ENCODE measurements at regions not wholly inside any gene's neighbourhood (a gene's known extent, or its start where the extent isn't known, plus 50 kb on each side); places are given as distances from the start of the nearest gene placed in this dataset.

DNA sequence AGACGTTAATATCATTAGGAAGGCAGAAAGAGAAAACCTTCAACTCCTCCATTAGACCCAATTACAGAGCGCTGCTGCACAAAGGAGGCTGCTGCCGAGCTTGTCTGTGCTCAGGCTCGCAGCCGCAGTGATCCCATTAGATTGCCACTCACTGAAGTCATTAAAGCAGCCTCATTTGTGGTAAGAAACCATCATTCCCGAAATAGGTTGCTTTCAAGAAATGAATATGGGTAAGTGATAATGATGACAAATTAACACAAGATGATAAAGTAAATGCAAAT lies 137.2 kb downstream of the CAVIN4 start:
- intact Hi-C loops (cut with micrococcal nuclease) = no loop called here
- ATAC-seq = no peak

DNA sequence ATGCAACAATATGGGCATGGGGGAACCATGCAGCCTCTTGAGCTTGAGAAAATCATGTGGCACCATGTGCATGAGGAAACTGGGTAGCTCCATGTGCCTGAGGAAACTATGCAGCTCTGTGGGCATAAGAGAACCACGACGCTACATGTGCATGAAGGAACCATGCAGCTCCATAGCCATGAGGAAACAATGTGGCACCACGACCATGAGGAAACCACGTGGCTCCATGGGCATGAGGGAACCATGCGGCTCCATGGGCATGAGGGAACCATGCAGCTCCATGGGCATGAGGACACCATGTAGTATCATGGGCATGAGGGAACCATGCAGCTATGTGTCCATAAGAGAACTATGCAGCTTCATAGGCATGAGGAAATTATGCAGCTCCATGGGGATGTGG lies 140.8 kb downstream of the CAVIN4 start:
- Histone ChIP-seq H3K27me3 (ENCODE audit: low read length) (no peaks in the 10 kb centered on the region), H3K9me2 (replicated peaks; ENCODE audit: low read length) (no peaks in the 10 kb centered on the region), H3K9ac (ENCODE audit: low read length) (no peak overlapping the region), H3K79me2 (ENCODE audit: low read length) (no peaks in the 10 kb centered on the region), H3K9me3 (ENCODE audit: low read length) (no peaks in the 10 kb centered on the region), H3K4me2 (ENCODE audit: low read length) (no peak overlapping the region), H3K4me3 (ENCODE audit: low read length) (no peak overlapping the region), H3F3A (ENCODE audit: low read length, unreplicated experiment) (no peaks in the 10 kb centered on the region), H3K4me1 (ENCODE audit: insufficient read depth, low read length) (no peaks in the 10 kb centered on the region), H3K36me3 (ENCODE audit: low read depth, low read length) (no peaks in the 10 kb centered on the region; the same call in 1 of the 2 replicates), H3K27ac (ENCODE audit: low read length) (no peak overlapping the region), H2AFZ (ENCODE audit: low read length) (no peak overlapping the region), H4K20me1 (ENCODE audit: low read length) (no peaks in the 10 kb centered on the region)
- ChIA-PET POLR2A (ENCODE audit: unreplicated experiment) (no interaction called here), CTCF (no interaction called here)
- BruUV-seq (replicated peaks) = no TSS peak
- DNase-seq = no peak
- TF ChIP-seq EZH2 (IDR thresholded peaks at IDR 0.05; ENCODE audit: low read length, unreplicated experiment) (no peak), EZH2phosphoT487 (IDR thresholded peaks at IDR 0.05; ENCODE audit: borderline replicate concordance, low read length) (no peak)
- TF ChIP-seq, protein P1, sequence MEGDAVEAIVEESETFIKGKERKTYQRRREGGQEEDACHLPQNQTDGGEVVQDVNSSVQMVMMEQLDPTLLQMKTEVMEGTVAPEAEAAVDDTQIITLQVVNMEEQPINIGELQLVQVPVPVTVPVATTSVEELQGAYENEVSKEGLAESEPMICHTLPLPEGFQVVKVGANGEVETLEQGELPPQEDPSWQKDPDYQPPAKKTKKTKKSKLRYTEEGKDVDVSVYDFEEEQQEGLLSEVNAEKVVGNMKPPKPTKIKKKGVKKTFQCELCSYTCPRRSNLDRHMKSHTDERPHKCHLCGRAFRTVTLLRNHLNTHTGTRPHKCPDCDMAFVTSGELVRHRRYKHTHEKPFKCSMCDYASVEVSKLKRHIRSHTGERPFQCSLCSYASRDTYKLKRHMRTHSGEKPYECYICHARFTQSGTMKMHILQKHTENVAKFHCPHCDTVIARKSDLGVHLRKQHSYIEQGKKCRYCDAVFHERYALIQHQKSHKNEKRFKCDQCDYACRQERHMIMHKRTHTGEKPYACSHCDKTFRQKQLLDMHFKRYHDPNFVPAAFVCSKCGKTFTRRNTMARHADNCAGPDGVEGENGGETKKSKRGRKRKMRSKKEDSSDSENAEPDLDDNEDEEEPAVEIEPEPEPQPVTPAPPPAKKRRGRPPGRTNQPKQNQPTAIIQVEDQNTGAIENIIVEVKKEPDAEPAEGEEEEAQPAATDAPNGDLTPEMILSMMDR (conservative IDR thresholded peaks at IDR 0.05; ENCODE audit: low read depth, low read length) = no peak
- ATAC-seq = no peak
- intact Hi-C loops (cut with micrococcal nuclease) = no loop called here

More for the DNA sequence above, 137.2 kb downstream of the CAVIN4 start:
- H3K79me2 ChIP-seq (ENCODE audit: low read length) = no peaks in the 10 kb centered on the region
- ChIA-PET POLR2A (ENCODE audit: unreplicated experiment) (no interaction called here), CTCF (no interaction called here)
- no peaks in the 10 kb centered on the region for H3K9me3 ChIP-seq (ENCODE audit: low read length)
- DNase-seq = no peak
- no peaks in the 10 kb centered on the region; the same call in 1 of the 2 replicates for H3K36me3 ChIP-seq (ENCODE audit: low read depth, low read length)
- H3K9me2 ChIP-seq (replicated peaks; ENCODE audit: low read length) = no peaks in the 10 kb centered on the region
- H3K4me3 ChIP-seq (ENCODE audit: low read length) = no peak overlapping the region
- H3K27me3 ChIP-seq (ENCODE audit: low read length) = no peaks in the 10 kb centered on the region
- no peaks in the 10 kb centered on the region for H3F3A ChIP-seq (ENCODE audit: low read length, unreplicated experiment)
- H3K27ac ChIP-seq (ENCODE audit: low read length) = no peak overlapping the region
- no peak overlapping the region for H3K4me2 ChIP-seq (ENCODE audit: low read length)
- no peak overlapping the region for H2AFZ ChIP-seq (ENCODE audit: low read length)
- no peaks in the 10 kb centered on the region for H4K20me1 ChIP-seq (ENCODE audit: low read length)
- no peaks in the 10 kb centered on the region for H3K4me1 ChIP-seq (ENCODE audit: insufficient read depth, low read length)
- no peak overlapping the region for H3K9ac ChIP-seq (ENCODE audit: low read length)
- TF ChIP-seq, protein P1 (conservative IDR thresholded peaks at IDR 0.05; ENCODE audit: low read depth, low read length) = no peak
- TF ChIP-seq EZH2 (IDR thresholded peaks at IDR 0.05; ENCODE audit: low read length, unreplicated experiment) (no peak), EZH2phosphoT487 (IDR thresholded peaks at IDR 0.05; ENCODE audit: borderline replicate concordance, low read length) (no peak)
- BruUV-seq (replicated peaks) = no TSS peak

DNA sequence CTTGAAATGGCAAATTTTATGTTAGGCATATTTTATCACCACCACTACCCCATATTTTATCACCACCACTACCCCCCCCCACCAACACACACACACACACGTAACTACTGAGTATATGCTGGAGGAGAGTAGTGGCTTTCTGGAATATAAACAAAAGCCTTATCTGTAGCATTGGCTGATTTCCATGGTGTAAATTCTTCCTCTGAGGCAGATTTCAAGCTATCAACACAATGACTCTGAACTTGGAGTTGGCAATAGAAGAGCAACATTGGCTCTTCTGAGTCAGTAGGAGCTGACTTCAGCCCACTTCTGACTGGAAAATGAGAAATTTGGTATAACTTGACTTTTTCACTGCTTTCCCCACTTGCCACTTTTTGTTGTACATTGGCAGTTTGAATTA lies 143.0 kb downstream of the CAVIN4 start:
- Histone ChIP-seq H3K27me3 (ENCODE audit: low read length) (no peaks in the 10 kb centered on the region), H3K9me3 (ENCODE audit: low read length) (no peaks in the 10 kb centered on the region), H4K20me1 (ENCODE audit: low read length) (no peaks in the 10 kb centered on the region), H3K36me3 (ENCODE audit: low read depth, low read length) (no peaks in the 10 kb centered on the region), H3K4me1 (ENCODE audit: insufficient read depth, low read length) (no peaks in the 10 kb centered on the region), H3K9me2 (replicated peaks; ENCODE audit: low read length) (no peaks in the 10 kb centered on the region), H3K9ac (ENCODE audit: low read length) (no peak overlapping the region), H3K4me2 (ENCODE audit: low read length) (no peak overlapping the region), H3F3A (ENCODE audit: low read length, unreplicated experiment) (no peaks in the 10 kb centered on the region), H3K79me2 (ENCODE audit: low read length) (no peaks in the 10 kb centered on the region), H2AFZ (ENCODE audit: low read length) (no peak overlapping the region), H3K4me3 (ENCODE audit: low read length) (no peak overlapping the region), H3K27ac (ENCODE audit: low read length) (no peak overlapping the region)
- POLR2A ChIA-PET (ENCODE audit: unreplicated experiment) = no interaction called here
- DNase-seq = no peak
- no peak for ATAC-seq
- CTCF ChIA-PET = no interaction called here
- intact Hi-C loops (cut with micrococcal nuclease) = no loop called here
- no TSS peak for BruUV-seq (replicated peaks)
- TF ChIP-seq EZH2phosphoT487 (IDR thresholded peaks at IDR 0.05; ENCODE audit: borderline replicate concordance, low read length) (no peak), EZH2 (IDR thresholded peaks at IDR 0.05; ENCODE audit: low read length, unreplicated experiment) (no peak)
- TF ChIP-seq, protein P1 (conservative IDR thresholded peaks at IDR 0.05; ENCODE audit: low read depth, low read length) = no peak

Measured in PC-3 (cell line).